ENCODE measurements at regions not wholly inside any gene's neighbourhood (a gene's known extent, or its start where the extent isn't known, plus 50 kb on each side); places are given as distances from the start of the nearest gene placed in this dataset.

DNA sequence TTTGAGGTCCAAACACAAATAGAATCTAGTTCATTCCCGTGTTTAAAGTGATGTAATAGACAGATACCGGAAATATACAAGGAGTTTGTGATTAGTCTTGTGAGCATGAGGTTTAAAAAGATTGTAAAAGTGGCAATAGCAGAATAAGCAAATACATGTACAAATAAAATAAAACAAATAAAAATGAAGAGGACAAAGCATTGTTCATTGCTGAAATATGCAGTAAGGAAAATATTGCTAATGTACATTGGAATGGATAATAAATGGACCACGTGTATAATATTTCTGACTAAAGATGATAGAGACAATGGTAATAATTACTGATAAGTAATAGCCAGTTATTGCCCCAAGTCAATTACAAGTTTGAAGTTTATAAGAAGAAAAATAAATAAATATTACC lies 75.6 kb upstream of the RTL1 start:
- ATAC-seq (ENCODE audit: insufficient read depth, low FRiP score) (no peak), DNase-seq (no peak)
- Histone ChIP-seq H3K9me3 (ENCODE audit: control insufficient read depth in 4 of 4, insufficient read depth in 3 of 4, low read length in 3 of 4) (no peaks in the 10 kb centered on the region), H3K4me1 (ENCODE audit: control insufficient read depth in 5 of 5, insufficient read depth in 5 of 5, low read length in 5 of 5) (no peaks in the 10 kb centered on the region), H3K36me3 (ENCODE audit: control insufficient read depth in 4 of 4, insufficient read depth in 4 of 4, low read length in 4 of 4) (peaks cover 0 to 7% (median 0%) of the 10 kb centered on the region in 4 donors), H3K9ac (ENCODE audit: insufficient read depth in 1 of 2, low read length in 2 of 2) (no peak overlapping the region), H3K27me3 (ENCODE audit: control insufficient read depth in 3 of 3, insufficient read depth in 3 of 3, low read length in 2 of 3) (peaks cover 0 to 12% (median 3%) of the 10 kb centered on the region in 3 donors), H3K27ac (ENCODE audit: low read depth in 1 of 2, low read length in 1 of 2) (no peak overlapping the region), H3K4me3 (no peak overlapping the region)
- TF ChIP-seq, protein P1, sequence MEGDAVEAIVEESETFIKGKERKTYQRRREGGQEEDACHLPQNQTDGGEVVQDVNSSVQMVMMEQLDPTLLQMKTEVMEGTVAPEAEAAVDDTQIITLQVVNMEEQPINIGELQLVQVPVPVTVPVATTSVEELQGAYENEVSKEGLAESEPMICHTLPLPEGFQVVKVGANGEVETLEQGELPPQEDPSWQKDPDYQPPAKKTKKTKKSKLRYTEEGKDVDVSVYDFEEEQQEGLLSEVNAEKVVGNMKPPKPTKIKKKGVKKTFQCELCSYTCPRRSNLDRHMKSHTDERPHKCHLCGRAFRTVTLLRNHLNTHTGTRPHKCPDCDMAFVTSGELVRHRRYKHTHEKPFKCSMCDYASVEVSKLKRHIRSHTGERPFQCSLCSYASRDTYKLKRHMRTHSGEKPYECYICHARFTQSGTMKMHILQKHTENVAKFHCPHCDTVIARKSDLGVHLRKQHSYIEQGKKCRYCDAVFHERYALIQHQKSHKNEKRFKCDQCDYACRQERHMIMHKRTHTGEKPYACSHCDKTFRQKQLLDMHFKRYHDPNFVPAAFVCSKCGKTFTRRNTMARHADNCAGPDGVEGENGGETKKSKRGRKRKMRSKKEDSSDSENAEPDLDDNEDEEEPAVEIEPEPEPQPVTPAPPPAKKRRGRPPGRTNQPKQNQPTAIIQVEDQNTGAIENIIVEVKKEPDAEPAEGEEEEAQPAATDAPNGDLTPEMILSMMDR (IDR thresholded peaks at IDR 0.05; ENCODE audit: control extremely low read depth, extremely low read depth), result no peak
- WGBS, 2 donors, result 65 to 68% methylated on average over 3 of the region's 3 CpGs

DNA sequence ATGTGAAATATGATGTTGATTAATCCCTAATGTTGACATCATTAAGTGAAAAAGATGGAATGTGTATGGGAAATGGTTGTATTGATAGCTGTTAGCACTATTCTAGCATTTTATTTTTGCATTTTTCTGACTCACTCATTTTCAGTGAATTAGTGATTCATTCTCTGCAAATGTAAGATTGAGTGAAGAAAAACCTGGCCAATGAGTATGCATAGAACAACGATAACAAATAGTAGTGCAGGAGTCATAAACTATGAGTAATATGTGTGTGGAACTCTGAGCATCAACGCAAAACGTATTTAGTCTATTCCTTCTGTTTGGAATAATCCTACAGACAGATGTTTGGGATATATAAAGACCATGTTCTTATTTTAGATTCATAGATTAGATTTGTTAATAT lies 76.3 kb upstream of the RTL1 start:
- H3K27ac ChIP-seq (ENCODE audit: low read depth in 1 of 2, low read length in 1 of 2), result no peak overlapping the region
- H3K9ac ChIP-seq (ENCODE audit: insufficient read depth in 1 of 2, low read length in 2 of 2), result no peak overlapping the region
- DNase-seq (no peak), ATAC-seq (ENCODE audit: insufficient read depth, low FRiP score) (no peak)
- peaks cover 0 to 12% (median 3%) of the 10 kb centered on the region in 3 donors for H3K27me3 ChIP-seq (ENCODE audit: control insufficient read depth in 3 of 3, insufficient read depth in 3 of 3, low read length in 2 of 3)
- 83 to 84% methylated on average over 3 of the region's 3 CpGs for WGBS, 2 donors
- H3K4me1 ChIP-seq (ENCODE audit: control insufficient read depth in 5 of 5, insufficient read depth in 5 of 5, low read length in 5 of 5), result no peaks in the 10 kb centered on the region
- no peaks in the 10 kb centered on the region for H3K9me3 ChIP-seq (ENCODE audit: control insufficient read depth in 4 of 4, insufficient read depth in 3 of 4, low read length in 3 of 4)
- H3K36me3 ChIP-seq (ENCODE audit: control insufficient read depth in 4 of 4, insufficient read depth in 4 of 4, low read length in 4 of 4), result peaks cover 0 to 7% (median 0%) of the 10 kb centered on the region in 4 donors
- no peak overlapping the region for H3K4me3 ChIP-seq
- TF ChIP-seq, protein P1 (IDR thresholded peaks at IDR 0.05; ENCODE audit: control extremely low read depth, extremely low read depth), result no peak

DNA sequence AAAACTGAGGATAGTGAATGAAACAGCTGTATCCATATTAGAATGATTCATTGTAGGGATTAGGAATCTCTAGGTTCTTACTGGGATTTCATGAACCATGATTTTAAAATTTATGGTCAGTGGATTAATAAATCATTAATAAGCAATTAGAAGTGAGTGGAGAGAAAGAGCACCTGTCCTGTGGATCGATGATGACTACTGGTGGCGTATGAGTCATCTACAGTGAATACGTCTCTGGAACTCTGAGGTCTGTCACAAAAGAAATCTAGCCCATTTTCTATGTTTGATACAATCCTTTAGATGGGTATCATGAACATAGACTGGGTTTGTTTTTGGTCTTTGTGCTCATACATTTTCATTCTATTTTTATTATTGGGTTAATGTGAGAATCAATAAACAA lies 77.3 kb upstream of the RTL1 start:
- 90 to 95% methylated on average over 3 of the region's 3 CpGs for WGBS, 2 donors
- peaks cover 0 to 12% (median 2%) of the 10 kb centered on the region in 4 donors for H3K36me3 ChIP-seq (ENCODE audit: control insufficient read depth in 4 of 4, insufficient read depth in 4 of 4, low read length in 4 of 4)

More for the DNA sequence above, 77.3 kb upstream of the RTL1 start:
- H3K27ac ChIP-seq (ENCODE audit: low read depth in 1 of 2, low read length in 1 of 2), result no peak overlapping the region
- H3K9ac ChIP-seq (ENCODE audit: insufficient read depth in 1 of 2, low read length in 2 of 2), result no peak overlapping the region
- ATAC-seq (ENCODE audit: insufficient read depth, low FRiP score), result no peak
- DNase-seq, result no peak
- no peaks in the 10 kb centered on the region for H3K9me3 ChIP-seq (ENCODE audit: control insufficient read depth in 4 of 4, insufficient read depth in 3 of 4, low read length in 3 of 4)
- TF ChIP-seq, protein P1 (IDR thresholded peaks at IDR 0.05; ENCODE audit: control extremely low read depth, extremely low read depth), result no peak
- H3K4me3 ChIP-seq, result no peak overlapping the region
- H3K27me3 ChIP-seq (ENCODE audit: control insufficient read depth in 3 of 3, insufficient read depth in 3 of 3, low read length in 2 of 3), result peaks cover 0 to 12% (median 3%) of the 10 kb centered on the region in 3 donors
- H3K4me1 ChIP-seq (ENCODE audit: control insufficient read depth in 5 of 5, insufficient read depth in 5 of 5, low read length in 5 of 5), result no peaks in the 10 kb centered on the region
